ENCODE measurements at regions not wholly inside any gene's neighbourhood (a gene's known extent, or its start where the extent isn't known, plus 50 kb on each side); places are given as distances from the start of the nearest gene placed in this dataset.

DNA sequence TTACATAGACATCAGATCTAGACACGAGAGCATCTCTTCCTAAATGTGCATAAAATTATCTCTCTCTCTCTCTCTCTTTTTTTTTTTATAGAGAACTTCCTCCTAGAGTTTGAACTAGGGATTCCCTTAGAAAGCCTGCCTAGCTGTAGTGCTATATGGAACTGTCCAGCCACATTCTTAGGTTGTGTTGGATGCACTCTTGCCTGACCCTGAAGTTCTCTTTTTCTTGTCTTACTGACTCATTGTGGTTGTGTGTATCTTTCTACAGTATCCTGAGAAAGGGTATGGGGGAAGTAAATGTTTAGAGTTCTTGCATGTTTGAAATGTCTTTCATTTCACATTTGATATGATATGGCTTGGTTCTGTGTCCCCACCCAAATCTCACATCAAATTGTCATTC, 368.2 kb downstream of the CDH2 start:
- intact Hi-C loops (cut with DNase I): no loop called here
- no peaks in the 10 kb centered on the region for H3K27me3 ChIP-seq
- ATAC-seq (no peak), DNase-seq (no peak)
- no peaks in the 10 kb centered on the region for H3K36me3 ChIP-seq
- no peak overlapping the region for H3K27ac ChIP-seq
- TF ChIP-seq, protein P1, sequence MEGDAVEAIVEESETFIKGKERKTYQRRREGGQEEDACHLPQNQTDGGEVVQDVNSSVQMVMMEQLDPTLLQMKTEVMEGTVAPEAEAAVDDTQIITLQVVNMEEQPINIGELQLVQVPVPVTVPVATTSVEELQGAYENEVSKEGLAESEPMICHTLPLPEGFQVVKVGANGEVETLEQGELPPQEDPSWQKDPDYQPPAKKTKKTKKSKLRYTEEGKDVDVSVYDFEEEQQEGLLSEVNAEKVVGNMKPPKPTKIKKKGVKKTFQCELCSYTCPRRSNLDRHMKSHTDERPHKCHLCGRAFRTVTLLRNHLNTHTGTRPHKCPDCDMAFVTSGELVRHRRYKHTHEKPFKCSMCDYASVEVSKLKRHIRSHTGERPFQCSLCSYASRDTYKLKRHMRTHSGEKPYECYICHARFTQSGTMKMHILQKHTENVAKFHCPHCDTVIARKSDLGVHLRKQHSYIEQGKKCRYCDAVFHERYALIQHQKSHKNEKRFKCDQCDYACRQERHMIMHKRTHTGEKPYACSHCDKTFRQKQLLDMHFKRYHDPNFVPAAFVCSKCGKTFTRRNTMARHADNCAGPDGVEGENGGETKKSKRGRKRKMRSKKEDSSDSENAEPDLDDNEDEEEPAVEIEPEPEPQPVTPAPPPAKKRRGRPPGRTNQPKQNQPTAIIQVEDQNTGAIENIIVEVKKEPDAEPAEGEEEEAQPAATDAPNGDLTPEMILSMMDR (IDR thresholded peaks at IDR 0.05): no peak
- H3K4me1 ChIP-seq: no peaks in the 10 kb centered on the region
- no peaks in the 10 kb centered on the region for H3K9me3 ChIP-seq
- H3K4me3 ChIP-seq: no peak overlapping the region

GRCh38 chr18:27803957-27804356, 373.0 kb downstream of the CDH2 start:
- no peaks in the 10 kb centered on the region for H3K9me3 ChIP-seq
- no peaks in the 10 kb centered on the region for H3K4me1 ChIP-seq
- H3K27ac ChIP-seq: no peak overlapping the region
- ATAC-seq: no peak
- TF ChIP-seq, protein P1 (IDR thresholded peaks at IDR 0.05): no peak
- no peak overlapping the region for H3K4me3 ChIP-seq
- DNase-seq: no peak
- intact Hi-C loops (cut with DNase I): no loop called here
- H3K36me3 ChIP-seq: no peaks in the 10 kb centered on the region
- H3K27me3 ChIP-seq: no peaks in the 10 kb centered on the region

- TF ChIP-seq, protein P1 (IDR thresholded peaks at IDR 0.05): no peak
- Histone ChIP-seq H3K27ac (no peak overlapping the region), H3K27me3 (no peaks in the 10 kb centered on the region), H3K4me3 (no peak overlapping the region), H3K9me3 (no peaks in the 10 kb centered on the region), H3K4me1 (no peaks in the 10 kb centered on the region), H3K36me3 (no peaks in the 10 kb centered on the region)
- ATAC-seq (no peak), DNase-seq (no peak)
- intact Hi-C loops (cut with DNase I): no loop called here
Observed at GRCh38 chr18:27797484-27797883, 379.4 kb downstream of the CDH2 start.

GRCh38 chr18:27794181-27794926, 382.6 kb downstream of the CDH2 start:
- no peak overlapping the region for H3K27ac ChIP-seq
- DNase-seq (no peak), ATAC-seq (no peak)
- H3K4me3 ChIP-seq: no peak overlapping the region
- TF ChIP-seq, protein P1 (IDR thresholded peaks at IDR 0.05): no peak
- intact Hi-C loops (cut with DNase I): no loop called here
- no peaks in the 10 kb centered on the region for H3K9me3 ChIP-seq
- H3K27me3 ChIP-seq: no peaks in the 10 kb centered on the region
- H3K36me3 ChIP-seq: no peaks in the 10 kb centered on the region
- H3K4me1 ChIP-seq: no peaks in the 10 kb centered on the region

DNA sequence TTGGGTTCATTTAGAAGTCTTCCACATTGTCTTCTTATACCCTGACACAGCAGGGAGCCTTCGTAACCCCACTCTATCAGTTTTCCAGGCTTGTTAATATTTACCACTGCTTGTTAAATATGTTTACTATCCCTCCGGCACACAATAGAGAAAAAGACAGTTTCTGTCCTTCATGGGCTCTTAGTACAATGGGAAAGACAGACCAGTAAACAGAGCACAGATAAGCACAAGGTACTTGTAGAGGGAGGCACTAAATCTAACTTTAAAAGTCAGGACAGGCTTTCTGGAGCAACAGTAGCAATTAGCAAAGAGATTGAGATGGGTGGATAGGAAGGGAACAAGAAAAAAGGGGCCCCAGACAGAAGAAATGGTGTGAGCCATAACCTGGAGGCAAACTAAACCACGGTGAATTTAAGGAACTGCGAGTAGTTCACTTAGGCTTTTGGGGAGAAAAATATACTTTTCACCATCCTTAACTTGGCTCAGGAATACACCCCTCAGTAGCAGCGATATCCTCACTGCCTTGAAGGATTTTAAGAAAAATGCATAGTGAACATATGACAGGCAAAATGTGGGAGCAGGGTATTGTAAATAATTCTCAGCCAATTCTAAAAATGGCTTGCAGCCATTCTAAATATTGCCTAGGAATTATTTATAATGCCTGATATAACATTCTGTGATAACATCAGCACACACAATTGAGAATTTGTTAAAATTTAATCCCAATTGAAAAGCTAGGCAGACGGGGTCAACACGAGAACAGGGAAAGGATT, 383.7 kb downstream of the CDH2 start:
- intact Hi-C loops (cut with DNase I): no loop called here
- DNase-seq: no peak
- TF ChIP-seq, protein P1 (IDR thresholded peaks at IDR 0.05): no peak

More for the DNA sequence above, 383.7 kb downstream of the CDH2 start:
- H3K27me3 ChIP-seq: no peaks in the 10 kb centered on the region
- H3K4me1 ChIP-seq: no peaks in the 10 kb centered on the region
- H3K36me3 ChIP-seq: no peaks in the 10 kb centered on the region
- H3K4me3 ChIP-seq: no peak overlapping the region
- no peak overlapping the region for H3K27ac ChIP-seq
- ATAC-seq: no peak
- H3K9me3 ChIP-seq: no peaks in the 10 kb centered on the region
